ENCODE measurements at regions not wholly inside any gene's neighbourhood (a gene's known extent, or its start where the extent isn't known, plus 50 kb on each side); places are given as distances from the start of the nearest gene placed in this dataset.

DNA sequence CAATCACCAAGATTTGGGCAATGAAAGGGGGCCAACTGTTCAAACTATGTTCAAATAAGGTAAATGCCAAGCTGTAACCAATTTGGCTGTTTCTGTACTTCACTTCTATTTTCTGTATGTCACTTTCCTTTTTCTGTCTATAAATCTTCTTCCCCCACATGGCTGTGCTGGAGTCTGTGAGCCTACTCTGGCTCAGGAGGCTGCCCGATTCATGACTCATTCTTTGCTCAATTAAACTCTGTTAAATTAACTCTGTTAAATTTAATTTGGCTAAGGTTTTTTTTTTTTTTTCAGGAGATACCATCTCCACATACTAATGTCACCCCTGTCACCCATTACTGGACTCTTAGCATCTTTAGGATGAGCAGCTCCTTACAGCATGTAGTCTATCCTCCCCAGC is 178.8 kb upstream of the TWIST2 start:
- TF ChIP-seq FOXM1 (IDR thresholded peaks at IDR 0.05; ENCODE audit: borderline replicate concordance) (no peak), BHLHE40 (IDR thresholded peaks at IDR 0.05; ENCODE audit: borderline replicate concordance) (no peak), FOXA1 (IDR thresholded peaks at IDR 0.05) (no peak), ELF4 (IDR thresholded peaks at IDR 0.05) (no peak), NFRKB (IDR thresholded peaks at IDR 0.05) (no peak), SP1 (IDR thresholded peaks at IDR 0.05) (no peak), TARDBP (IDR thresholded peaks at IDR 0.05) (no peak)
